Breast epithelium (tissue), 3 donors: ENCODE measurements at regions not wholly inside any gene's neighbourhood (a gene's known extent, or its start where the extent isn't known, plus 50 kb on each side); places are given as distances from the start of the nearest gene placed in this dataset.

ENCODE experiments used
- POLR2A ChIP-seq: fragments of 450-650 bp; IDR thresholded peaks from one replicate; pipeline ENCODE4 v1.6.1; 2016; ENCODE audit warnings: antibody characterized with exemption, mild to moderate bottlenecking, moderate library complexity
- TF ChIP-seq, protein P1 (sequence below), 3 donors: fragments of 450-650 bp; IDR thresholded peaks; one replicate each; pipeline ENCODE4 v1.5.1; 2016 to 2017; ENCODE audit warnings: antibody characterized with exemption in 3 of 3, mild to moderate bottlenecking in 3 of 3, moderate library complexity in 3 of 3

GRCh38 chr11:134575504-134576230, 163.6 kb upstream of the B3GAT1 start:
- TF ChIP-seq POLR2A, result no peak
- TF ChIP-seq, protein P1, sequence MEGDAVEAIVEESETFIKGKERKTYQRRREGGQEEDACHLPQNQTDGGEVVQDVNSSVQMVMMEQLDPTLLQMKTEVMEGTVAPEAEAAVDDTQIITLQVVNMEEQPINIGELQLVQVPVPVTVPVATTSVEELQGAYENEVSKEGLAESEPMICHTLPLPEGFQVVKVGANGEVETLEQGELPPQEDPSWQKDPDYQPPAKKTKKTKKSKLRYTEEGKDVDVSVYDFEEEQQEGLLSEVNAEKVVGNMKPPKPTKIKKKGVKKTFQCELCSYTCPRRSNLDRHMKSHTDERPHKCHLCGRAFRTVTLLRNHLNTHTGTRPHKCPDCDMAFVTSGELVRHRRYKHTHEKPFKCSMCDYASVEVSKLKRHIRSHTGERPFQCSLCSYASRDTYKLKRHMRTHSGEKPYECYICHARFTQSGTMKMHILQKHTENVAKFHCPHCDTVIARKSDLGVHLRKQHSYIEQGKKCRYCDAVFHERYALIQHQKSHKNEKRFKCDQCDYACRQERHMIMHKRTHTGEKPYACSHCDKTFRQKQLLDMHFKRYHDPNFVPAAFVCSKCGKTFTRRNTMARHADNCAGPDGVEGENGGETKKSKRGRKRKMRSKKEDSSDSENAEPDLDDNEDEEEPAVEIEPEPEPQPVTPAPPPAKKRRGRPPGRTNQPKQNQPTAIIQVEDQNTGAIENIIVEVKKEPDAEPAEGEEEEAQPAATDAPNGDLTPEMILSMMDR (IDR thresholded peaks at IDR 0.05), result no peak
